ENCODE measurements at regions not wholly inside any gene's neighbourhood (a gene's known extent, or its start where the extent isn't known, plus 50 kb on each side); places are given as distances from the start of the nearest gene placed in this dataset.
"Not testable (repeated sequence)": the region's sequence is repeated elsewhere in the genome, so short reads cannot be mapped to it uniquely, and the experiment has no call there.

DNA sequence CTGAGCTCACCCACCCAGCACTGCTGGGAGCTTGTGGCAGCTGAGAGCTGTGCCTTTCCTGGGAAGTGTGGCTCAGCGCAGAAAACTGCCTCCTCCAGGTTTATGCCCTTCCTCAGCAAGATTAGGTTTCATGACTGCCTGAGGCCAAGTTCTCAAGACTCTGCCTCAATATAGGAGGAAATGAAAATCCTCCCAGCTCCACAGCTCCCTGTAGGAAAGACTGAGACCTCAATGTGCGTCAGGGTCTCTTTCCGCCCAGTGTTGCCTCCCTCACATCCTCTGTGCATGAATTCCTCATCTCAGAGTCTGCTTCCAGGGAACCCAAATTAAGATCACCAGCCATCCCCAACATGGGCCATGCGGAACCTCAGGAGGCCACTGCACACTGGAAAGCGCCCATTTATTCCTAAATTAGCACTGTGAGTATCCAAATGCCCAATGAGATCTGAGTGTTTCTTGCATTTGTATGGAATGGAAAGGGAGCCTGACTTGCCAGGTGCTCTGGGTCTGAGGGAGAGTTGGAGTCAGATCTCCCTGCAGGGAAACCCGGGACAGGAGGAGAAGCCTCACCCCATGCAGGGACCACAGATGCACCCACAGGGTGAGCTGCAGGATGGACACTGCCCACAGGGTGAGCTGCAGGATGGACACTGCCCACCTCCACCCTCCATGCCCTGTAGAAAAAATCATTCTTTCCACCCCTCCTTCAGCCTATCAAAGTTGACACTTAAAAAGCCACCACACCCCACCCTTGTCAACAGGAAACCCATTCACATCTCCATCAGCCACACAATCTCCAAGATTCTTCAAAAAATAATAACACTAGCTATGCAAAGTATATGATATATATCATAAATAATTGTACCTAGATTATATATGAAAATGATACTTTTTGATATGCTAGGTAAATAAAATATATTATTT lies 97.4 kb upstream of the IGLL5 start:
- Histone ChIP-seq H3K9me3 (no peaks in the 10 kb centered on the region), H3K27me3 (no peaks in the 10 kb centered on the region), H3K27ac (no peak overlapping the region), H3K4me1 (no peaks in the 10 kb centered on the region), H3K36me3 (no peaks in the 10 kb centered on the region), H3K4me3 (no peak overlapping the region)
- no peak for DNase-seq
- intact Hi-C loops (cut with DNase I; ENCODE audit: low total_unique reads), result no loop called here
- TF ChIP-seq, protein P1, sequence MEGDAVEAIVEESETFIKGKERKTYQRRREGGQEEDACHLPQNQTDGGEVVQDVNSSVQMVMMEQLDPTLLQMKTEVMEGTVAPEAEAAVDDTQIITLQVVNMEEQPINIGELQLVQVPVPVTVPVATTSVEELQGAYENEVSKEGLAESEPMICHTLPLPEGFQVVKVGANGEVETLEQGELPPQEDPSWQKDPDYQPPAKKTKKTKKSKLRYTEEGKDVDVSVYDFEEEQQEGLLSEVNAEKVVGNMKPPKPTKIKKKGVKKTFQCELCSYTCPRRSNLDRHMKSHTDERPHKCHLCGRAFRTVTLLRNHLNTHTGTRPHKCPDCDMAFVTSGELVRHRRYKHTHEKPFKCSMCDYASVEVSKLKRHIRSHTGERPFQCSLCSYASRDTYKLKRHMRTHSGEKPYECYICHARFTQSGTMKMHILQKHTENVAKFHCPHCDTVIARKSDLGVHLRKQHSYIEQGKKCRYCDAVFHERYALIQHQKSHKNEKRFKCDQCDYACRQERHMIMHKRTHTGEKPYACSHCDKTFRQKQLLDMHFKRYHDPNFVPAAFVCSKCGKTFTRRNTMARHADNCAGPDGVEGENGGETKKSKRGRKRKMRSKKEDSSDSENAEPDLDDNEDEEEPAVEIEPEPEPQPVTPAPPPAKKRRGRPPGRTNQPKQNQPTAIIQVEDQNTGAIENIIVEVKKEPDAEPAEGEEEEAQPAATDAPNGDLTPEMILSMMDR (IDR thresholded peaks at IDR 0.05), result no peak
- TF ChIP-seq POLR2A (IDR thresholded peaks at IDR 0.05), result no peak

DNA sequence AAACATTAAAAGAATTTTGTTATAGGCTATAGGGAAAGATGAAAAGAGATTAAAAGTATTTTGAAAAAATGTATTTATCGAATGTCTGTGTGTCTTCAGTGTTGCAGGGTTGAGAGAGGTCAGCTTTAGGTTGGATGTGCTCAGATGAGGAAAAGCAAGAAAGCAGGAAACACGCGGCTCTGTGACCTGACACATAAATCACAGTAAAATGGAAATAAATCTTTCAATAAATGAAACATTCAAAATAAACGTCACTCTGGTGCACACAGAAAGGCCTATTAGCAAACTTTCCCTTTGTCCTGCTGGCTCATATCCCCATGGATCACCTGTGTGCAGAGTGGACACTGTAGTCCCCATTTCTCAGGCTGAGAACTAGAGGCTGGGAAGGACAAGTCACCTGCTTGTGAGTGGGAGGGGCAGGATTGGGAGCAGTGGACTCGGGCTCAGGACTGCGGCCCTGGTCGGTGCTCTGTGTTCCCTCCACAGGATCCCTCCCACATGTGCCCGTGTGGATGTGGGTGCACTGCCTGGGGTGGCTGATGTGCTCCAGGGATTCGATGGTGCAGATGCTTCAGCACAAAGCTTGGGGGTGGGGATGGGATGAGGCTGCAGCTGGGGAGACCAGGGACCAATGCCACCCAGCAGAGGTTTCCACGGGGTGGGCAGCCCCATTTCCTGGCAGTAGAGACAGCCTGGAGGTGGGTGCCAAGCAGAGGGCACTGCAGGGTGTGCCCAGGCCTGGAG lies 96.0 kb upstream of the IGLL5 start:
- no peak for DNase-seq
- H3K27ac ChIP-seq, result no peak overlapping the region
- no peaks in the 10 kb centered on the region for H3K36me3 ChIP-seq
- intact Hi-C loops (cut with DNase I; ENCODE audit: low total_unique reads), result no loop called here
- no peak for TF ChIP-seq POLR2A (IDR thresholded peaks at IDR 0.05)
- TF ChIP-seq, protein P1 (IDR thresholded peaks at IDR 0.05), result no peak
- no peaks in the 10 kb centered on the region for H3K9me3 ChIP-seq
- H3K4me3 ChIP-seq, result no peak overlapping the region
- H3K27me3 ChIP-seq, result no peaks in the 10 kb centered on the region
- no peaks in the 10 kb centered on the region for H3K4me1 ChIP-seq

DNA sequence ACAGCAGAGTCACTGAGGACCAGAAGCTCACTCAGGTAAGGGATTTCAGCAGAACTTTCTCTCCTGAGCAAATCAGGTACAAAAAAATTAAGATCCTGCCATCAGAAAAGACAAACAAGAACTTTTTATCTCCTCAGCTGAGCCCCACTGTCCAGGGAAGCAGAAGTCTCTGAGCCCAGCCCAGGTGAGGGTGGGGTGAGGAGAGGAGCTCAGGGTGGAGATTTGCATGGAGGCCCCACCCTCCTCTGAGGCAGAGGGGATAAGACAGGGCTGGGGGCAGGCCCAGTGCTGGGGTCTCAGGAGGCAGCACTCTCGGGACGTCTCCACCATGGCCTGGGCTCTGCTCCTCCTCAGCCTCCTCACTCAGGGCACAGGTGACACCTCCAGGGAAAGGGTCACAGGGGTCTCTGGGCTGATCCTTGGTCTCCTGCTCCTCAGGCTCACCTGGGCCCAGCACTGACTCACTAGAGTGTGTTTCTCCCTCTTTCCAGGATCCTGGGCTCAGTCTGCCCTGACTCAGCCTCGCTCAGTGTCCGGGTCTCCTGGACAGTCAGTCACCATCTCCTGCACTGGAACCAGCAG lies 95.3 kb upstream of the IGLL5 start:
- H3K4me3 ChIP-seq; intact Hi-C loops (cut with DNase I; ENCODE audit: low total_unique reads); H3K9me3 ChIP-seq; DNase-seq; H3K27ac ChIP-seq; H3K27me3 ChIP-seq; H3K36me3 ChIP-seq; H3K4me1 ChIP-seq: not testable (repeated sequence)

DNA sequence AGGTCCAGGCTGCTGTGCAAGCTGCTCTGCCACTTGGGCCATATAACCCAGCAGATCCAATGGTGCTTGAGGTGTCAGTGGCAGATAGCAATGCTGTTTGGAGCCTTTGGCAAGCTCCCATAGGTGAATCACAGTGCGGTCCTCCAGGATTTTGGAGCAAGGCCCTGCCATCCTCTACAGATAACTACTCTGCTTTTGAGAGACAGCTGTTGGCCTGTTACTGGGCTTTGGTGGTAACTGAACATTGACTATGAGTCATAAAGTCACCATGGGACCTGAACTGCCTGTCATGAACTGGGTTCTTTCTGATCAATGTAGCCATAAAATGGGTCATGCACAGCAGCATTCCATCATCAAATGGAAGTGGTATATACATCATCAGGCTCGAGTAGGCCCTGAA lies 92.0 kb upstream of the IGLL5 start:
- H3K4me1 ChIP-seq; H3K27me3 ChIP-seq; H3K9me3 ChIP-seq; H3K36me3 ChIP-seq; intact Hi-C loops (cut with DNase I; ENCODE audit: low total_unique reads); DNase-seq; H3K27ac ChIP-seq; H3K4me3 ChIP-seq: not testable (repeated sequence)

DNA sequence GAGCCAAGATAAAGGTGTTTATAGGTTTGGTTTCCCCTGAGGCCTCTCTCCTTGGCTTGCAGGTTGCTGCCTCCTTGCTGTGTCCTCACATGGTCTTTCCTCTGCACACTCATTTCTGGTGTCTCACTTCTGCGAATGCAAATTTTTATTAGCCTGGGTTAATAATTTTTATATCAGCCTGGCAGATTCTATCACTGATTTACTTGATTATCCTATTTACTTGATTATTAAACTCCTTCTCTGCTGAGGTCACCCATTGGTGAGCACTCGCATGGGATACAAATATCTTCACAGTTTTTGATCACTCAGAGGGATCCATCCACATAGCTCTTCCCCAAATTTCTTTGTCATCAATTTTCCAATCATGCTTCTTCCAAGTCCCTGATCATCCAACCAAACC lies 90.9 kb upstream of the IGLL5 start:
- Histone ChIP-seq H3K4me3 (no peak overlapping the region), H3K27me3 (no peaks in the 10 kb centered on the region), H3K4me1 (no peaks in the 10 kb centered on the region), H3K36me3 (no peaks in the 10 kb centered on the region), H3K27ac (no peak overlapping the region), H3K9me3 (no peaks in the 10 kb centered on the region)
- DNase-seq, result no peak
- TF ChIP-seq, protein P1 (IDR thresholded peaks at IDR 0.05), result no peak
- TF ChIP-seq POLR2A (IDR thresholded peaks at IDR 0.05), result no peak
- intact Hi-C loops (cut with DNase I; ENCODE audit: low total_unique reads), result no loop called here

DNA sequence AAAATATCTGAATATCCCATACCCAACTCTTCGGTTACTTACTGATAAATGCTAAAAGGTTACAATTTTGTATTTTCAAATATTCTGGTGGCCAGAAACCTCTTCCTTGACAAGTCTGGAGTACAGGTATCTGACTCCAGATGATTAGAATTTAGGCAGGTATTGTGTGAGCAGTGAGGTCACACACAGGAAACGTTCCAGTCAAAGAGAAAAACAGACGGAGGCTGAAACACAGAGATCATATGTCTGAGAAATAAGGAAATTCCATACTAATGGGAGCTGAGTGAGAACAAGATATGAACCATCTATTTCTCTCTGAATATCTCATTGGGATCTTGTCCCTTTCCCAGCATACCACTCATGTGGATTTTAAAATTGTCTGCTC lies 89.4 kb upstream of the IGLL5 start:
- H3K27ac ChIP-seq, result no peak overlapping the region
- no peak for DNase-seq
- no peaks in the 10 kb centered on the region for H3K27me3 ChIP-seq
- no peak overlapping the region for H3K4me3 ChIP-seq
- no peak for TF ChIP-seq POLR2A (IDR thresholded peaks at IDR 0.05)
- TF ChIP-seq, protein P1 (IDR thresholded peaks at IDR 0.05), result no peak
- H3K4me1 ChIP-seq, result no peaks in the 10 kb centered on the region
- no peaks in the 10 kb centered on the region for H3K9me3 ChIP-seq
- H3K36me3 ChIP-seq, result no peaks in the 10 kb centered on the region
- intact Hi-C loops (cut with DNase I; ENCODE audit: low total_unique reads), result no loop called here
